ENCODE measurements at regions not wholly inside any gene's neighbourhood (a gene's known extent, or its start where the extent isn't known, plus 50 kb on each side); places are given as distances from the start of the nearest gene placed in this dataset.
A peak's percentile ranks its signal among the peaks of the same experiment; 100 is the strongest.

- Histone ChIP-seq H3K36me3 (ENCODE audit: control insufficient read depth in 2 of 2, insufficient read depth in 2 of 2, low read length in 2 of 2) (no peaks in the 10 kb centered on the region), H3K27me3 (ENCODE audit: control insufficient read depth in 2 of 2, insufficient read depth in 2 of 2, low read length in 2 of 2) (peaks cover 0 to 3% of the 10 kb centered on the region in 2 donors), H3K9ac (ENCODE audit: low read depth in 1 of 2, low read length in 2 of 2) (no peak overlapping the region), H3K4me3 (ENCODE audit: low read length in 2 of 2) (no peak overlapping the region), H3K9me3 (ENCODE audit: control insufficient read depth in 2 of 2, low read length in 2 of 2) (no peaks in the 10 kb centered on the region), H3K4me1 (ENCODE audit: control insufficient read depth in 2 of 2, insufficient read depth in 2 of 2, low read length in 2 of 2) (no peaks in the 10 kb centered on the region), H3K27ac (ENCODE audit: low read depth in 2 of 2, low read length in 2 of 2) (peak overlapping the region; percentile 37 to 38)
These were observed 812.8 kb downstream of the TBC1D22A start for GRCh38 chr22:47575291-47575690.

DNA sequence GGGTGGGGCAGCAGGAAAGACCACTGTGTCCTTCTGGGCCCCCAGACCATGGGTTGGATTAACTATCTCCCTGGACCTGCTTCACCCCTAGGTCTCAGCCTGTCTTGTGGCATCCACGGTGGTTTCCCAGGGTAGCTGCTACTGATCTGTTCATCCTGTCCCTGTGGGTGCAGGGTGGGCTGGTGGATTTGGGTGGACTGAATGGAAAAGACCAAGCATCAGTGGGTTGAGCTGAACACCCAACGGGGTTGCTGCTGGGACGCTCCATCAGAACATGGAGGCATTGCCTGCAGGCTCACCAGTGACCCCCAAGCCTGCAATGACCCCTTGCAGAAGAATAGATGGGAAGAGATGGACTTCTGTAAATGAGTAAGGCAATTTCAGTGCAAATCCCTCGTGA, 812.1 kb downstream of the TBC1D22A start:
- Histone ChIP-seq H3K27me3 (ENCODE audit: control insufficient read depth in 2 of 2, insufficient read depth in 2 of 2, low read length in 2 of 2) (peaks cover 0 to 3% of the 10 kb centered on the region in 2 donors), H3K4me3 (ENCODE audit: low read length in 2 of 2) (no peak overlapping the region), H3K36me3 (ENCODE audit: control insufficient read depth in 2 of 2, insufficient read depth in 2 of 2, low read length in 2 of 2) (no peaks in the 10 kb centered on the region), H3K27ac (ENCODE audit: low read depth in 2 of 2, low read length in 2 of 2) (peak overlapping the region in 1 of 2 donors; percentile 37), H3K9me3 (ENCODE audit: control insufficient read depth in 2 of 2, low read length in 2 of 2) (no peaks in the 10 kb centered on the region), H3K9ac (ENCODE audit: low read depth in 1 of 2, low read length in 2 of 2) (no peak overlapping the region), H3K4me1 (ENCODE audit: control insufficient read depth in 2 of 2, insufficient read depth in 2 of 2, low read length in 2 of 2) (no peaks in the 10 kb centered on the region)

- Histone ChIP-seq H3K27me3 (ENCODE audit: control insufficient read depth in 2 of 2, insufficient read depth in 2 of 2, low read length in 2 of 2) (peaks cover 0 to 3% of the 10 kb centered on the region in 2 donors), H3K4me1 (ENCODE audit: control insufficient read depth in 2 of 2, insufficient read depth in 2 of 2, low read length in 2 of 2) (no peaks in the 10 kb centered on the region), H3K27ac (ENCODE audit: low read depth in 2 of 2, low read length in 2 of 2) (no peak overlapping the region), H3K36me3 (ENCODE audit: control insufficient read depth in 2 of 2, insufficient read depth in 2 of 2, low read length in 2 of 2) (no peaks in the 10 kb centered on the region), H3K9me3 (ENCODE audit: control insufficient read depth in 2 of 2, low read length in 2 of 2) (no peaks in the 10 kb centered on the region), H3K9ac (ENCODE audit: low read depth in 1 of 2, low read length in 2 of 2) (no peak overlapping the region), H3K4me3 (ENCODE audit: low read length in 2 of 2) (no peak overlapping the region)
These were observed 810.7 kb downstream of the TBC1D22A start for GRCh38 chr22:47573141-47573540.

GRCh38 chr22:47572443-47572842, 810.0 kb downstream of the TBC1D22A start:
- no peaks in the 10 kb centered on the region for H3K4me1 ChIP-seq (ENCODE audit: control insufficient read depth in 2 of 2, insufficient read depth in 2 of 2, low read length in 2 of 2)
- H3K4me3 ChIP-seq (ENCODE audit: low read length in 2 of 2), result no peak overlapping the region
- H3K27me3 ChIP-seq (ENCODE audit: control insufficient read depth in 2 of 2, insufficient read depth in 2 of 2, low read length in 2 of 2), result peaks cover 0 to 3% of the 10 kb centered on the region in 2 donors
- no peak overlapping the region for H3K9ac ChIP-seq (ENCODE audit: low read depth in 1 of 2, low read length in 2 of 2)
- no peaks in the 10 kb centered on the region for H3K9me3 ChIP-seq (ENCODE audit: control insufficient read depth in 2 of 2, low read length in 2 of 2)
- no peaks in the 10 kb centered on the region for H3K36me3 ChIP-seq (ENCODE audit: control insufficient read depth in 2 of 2, insufficient read depth in 2 of 2, low read length in 2 of 2)
- no peak overlapping the region for H3K27ac ChIP-seq (ENCODE audit: low read depth in 2 of 2, low read length in 2 of 2)

GRCh38 chr22:47571616-47572015, 809.2 kb downstream of the TBC1D22A start:
- Histone ChIP-seq H3K4me1 (ENCODE audit: control insufficient read depth in 2 of 2, insufficient read depth in 2 of 2, low read length in 2 of 2) (no peaks in the 10 kb centered on the region), H3K27me3 (ENCODE audit: control insufficient read depth in 2 of 2, insufficient read depth in 2 of 2, low read length in 2 of 2) (peaks cover 0 to 3% of the 10 kb centered on the region in 2 donors), H3K9ac (ENCODE audit: low read depth in 1 of 2, low read length in 2 of 2) (no peak overlapping the region), H3K4me3 (ENCODE audit: low read length in 2 of 2) (no peak overlapping the region), H3K36me3 (ENCODE audit: control insufficient read depth in 2 of 2, insufficient read depth in 2 of 2, low read length in 2 of 2) (no peaks in the 10 kb centered on the region), H3K27ac (ENCODE audit: low read depth in 2 of 2, low read length in 2 of 2) (no peak overlapping the region), H3K9me3 (ENCODE audit: control insufficient read depth in 2 of 2, low read length in 2 of 2) (no peaks in the 10 kb centered on the region)

- Histone ChIP-seq H3K36me3 (ENCODE audit: control insufficient read depth in 2 of 2, insufficient read depth in 2 of 2, low read length in 2 of 2) (no peaks in the 10 kb centered on the region), H3K4me1 (ENCODE audit: control insufficient read depth in 2 of 2, insufficient read depth in 2 of 2, low read length in 2 of 2) (no peaks in the 10 kb centered on the region), H3K9ac (ENCODE audit: low read depth in 1 of 2, low read length in 2 of 2) (no peak overlapping the region), H3K4me3 (ENCODE audit: low read length in 2 of 2) (no peak overlapping the region), H3K9me3 (ENCODE audit: control insufficient read depth in 2 of 2, low read length in 2 of 2) (no peaks in the 10 kb centered on the region), H3K27me3 (ENCODE audit: control insufficient read depth in 2 of 2, insufficient read depth in 2 of 2, low read length in 2 of 2) (peaks cover 0 to 3% of the 10 kb centered on the region in 2 donors), H3K27ac (ENCODE audit: low read depth in 2 of 2, low read length in 2 of 2) (no peak overlapping the region)
These were observed 808.4 kb downstream of the TBC1D22A start for GRCh38 chr22:47570851-47571250.

- H3K4me3 ChIP-seq (ENCODE audit: low read length in 2 of 2), result no peak overlapping the region
- no peak overlapping the region for H3K27ac ChIP-seq (ENCODE audit: low read depth in 2 of 2, low read length in 2 of 2)
- H3K9ac ChIP-seq (ENCODE audit: low read depth in 1 of 2, low read length in 2 of 2), result no peak overlapping the region
- no peaks in the 10 kb centered on the region for H3K36me3 ChIP-seq (ENCODE audit: control insufficient read depth in 2 of 2, insufficient read depth in 2 of 2, low read length in 2 of 2)
- peaks cover 0 to 2% of the 10 kb centered on the region in 2 donors for H3K27me3 ChIP-seq (ENCODE audit: control insufficient read depth in 2 of 2, insufficient read depth in 2 of 2, low read length in 2 of 2)
- H3K9me3 ChIP-seq (ENCODE audit: control insufficient read depth in 2 of 2, low read length in 2 of 2), result no peaks in the 10 kb centered on the region
- H3K4me1 ChIP-seq (ENCODE audit: control insufficient read depth in 2 of 2, insufficient read depth in 2 of 2, low read length in 2 of 2), result no peaks in the 10 kb centered on the region
These were observed 807.8 kb downstream of the TBC1D22A start for GRCh38 chr22:47570300-47570685.

- Histone ChIP-seq H3K4me1 (ENCODE audit: control insufficient read depth in 2 of 2, insufficient read depth in 2 of 2, low read length in 2 of 2) (no peaks in the 10 kb centered on the region), H3K36me3 (ENCODE audit: control insufficient read depth in 2 of 2, insufficient read depth in 2 of 2, low read length in 2 of 2) (no peaks in the 10 kb centered on the region), H3K4me3 (ENCODE audit: low read length in 2 of 2) (no peak overlapping the region), H3K9me3 (ENCODE audit: control insufficient read depth in 2 of 2, low read length in 2 of 2) (no peaks in the 10 kb centered on the region), H3K9ac (ENCODE audit: low read depth in 1 of 2, low read length in 2 of 2) (no peak overlapping the region), H3K27ac (ENCODE audit: low read depth in 2 of 2, low read length in 2 of 2) (no peak overlapping the region), H3K27me3 (ENCODE audit: control insufficient read depth in 2 of 2, insufficient read depth in 2 of 2, low read length in 2 of 2) (no peaks in the 10 kb centered on the region)
These were observed 807.2 kb downstream of the TBC1D22A start for GRCh38 chr22:47569389-47570299.

GRCh38 chr22:47568700-47569099, 806.2 kb downstream of the TBC1D22A start:
- H3K4me3 ChIP-seq (ENCODE audit: low read length in 2 of 2), result no peak overlapping the region
- no peak overlapping the region for H3K9ac ChIP-seq (ENCODE audit: low read depth in 1 of 2, low read length in 2 of 2)
- H3K9me3 ChIP-seq (ENCODE audit: control insufficient read depth in 2 of 2, low read length in 2 of 2), result no peaks in the 10 kb centered on the region
- no peaks in the 10 kb centered on the region for H3K36me3 ChIP-seq (ENCODE audit: control insufficient read depth in 2 of 2, insufficient read depth in 2 of 2, low read length in 2 of 2)
- H3K27ac ChIP-seq (ENCODE audit: low read depth in 2 of 2, low read length in 2 of 2), result no peak overlapping the region
- H3K27me3 ChIP-seq (ENCODE audit: control insufficient read depth in 2 of 2, insufficient read depth in 2 of 2, low read length in 2 of 2), result no peaks in the 10 kb centered on the region
- no peaks in the 10 kb centered on the region for H3K4me1 ChIP-seq (ENCODE audit: control insufficient read depth in 2 of 2, insufficient read depth in 2 of 2, low read length in 2 of 2)

DNA sequence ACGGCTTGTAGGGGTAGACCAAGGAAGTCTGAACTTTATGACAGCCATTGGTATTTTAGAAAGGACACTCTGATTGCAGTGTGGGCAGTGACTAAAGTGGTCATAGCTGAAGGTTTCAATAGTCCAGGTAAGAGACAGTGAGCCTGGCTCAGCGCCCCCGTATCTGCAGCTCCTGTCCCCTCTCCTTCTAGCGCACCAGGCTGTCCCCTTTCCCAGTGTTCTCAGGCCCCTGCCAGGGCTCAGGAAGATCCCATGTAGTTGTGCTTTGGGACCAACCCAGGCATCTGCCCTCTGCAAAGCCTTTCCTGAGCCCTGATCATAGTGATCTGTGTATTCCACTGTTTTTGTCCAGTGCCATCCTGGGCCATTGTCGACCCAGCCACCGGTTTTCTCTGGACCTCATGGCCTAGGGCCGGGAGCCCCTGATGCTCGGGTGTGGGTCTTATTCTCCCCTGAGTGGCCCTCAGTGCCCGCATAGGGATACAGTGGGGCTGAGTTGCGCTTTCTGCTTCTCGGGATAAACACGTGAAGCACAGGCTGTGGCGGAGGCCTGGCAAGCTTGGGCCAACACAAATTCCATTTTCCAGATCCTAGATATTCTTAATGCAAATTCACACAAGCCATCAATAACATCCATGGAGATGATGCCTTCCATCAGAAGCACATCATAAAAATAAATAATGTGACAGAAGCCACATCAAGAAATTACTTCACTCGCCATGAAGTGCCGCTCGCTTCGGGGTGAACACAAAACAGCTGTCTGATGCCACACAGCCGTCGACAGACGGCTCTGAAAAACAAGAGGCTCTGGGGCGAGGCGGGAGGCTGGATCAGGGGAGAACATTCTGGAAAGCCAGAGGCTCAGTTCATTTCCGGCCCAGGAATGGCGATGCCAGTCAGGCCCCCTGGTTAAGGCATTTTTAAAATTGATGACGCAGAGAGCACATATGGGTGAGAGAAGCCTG, 805.0 kb downstream of the TBC1D22A start:
- Histone ChIP-seq H3K27me3 (ENCODE audit: control insufficient read depth in 2 of 2, insufficient read depth in 2 of 2, low read length in 2 of 2) (no peaks in the 10 kb centered on the region), H3K4me3 (ENCODE audit: low read length in 2 of 2) (no peak overlapping the region), H3K27ac (ENCODE audit: low read depth in 2 of 2, low read length in 2 of 2) (no peak overlapping the region), H3K36me3 (ENCODE audit: control insufficient read depth in 2 of 2, insufficient read depth in 2 of 2, low read length in 2 of 2) (no peaks in the 10 kb centered on the region), H3K9me3 (ENCODE audit: control insufficient read depth in 2 of 2, low read length in 2 of 2) (no peaks in the 10 kb centered on the region), H3K9ac (ENCODE audit: low read depth in 1 of 2, low read length in 2 of 2) (no peak overlapping the region), H3K4me1 (ENCODE audit: control insufficient read depth in 2 of 2, insufficient read depth in 2 of 2, low read length in 2 of 2) (no peaks in the 10 kb centered on the region)
